ENCODE measurements at regions not wholly inside any gene's neighbourhood (a gene's known extent, or its start where the extent isn't known, plus 50 kb on each side); places are given as distances from the start of the nearest gene placed in this dataset.

- H3K9me3 ChIP-seq (ENCODE audit: control insufficient read depth in 1 of 2, low read length in 2 of 2), result no peaks in the 10 kb centered on the region
- intact Hi-C loops (cut with micrococcal nuclease), result no loop called here
- Mint-ChIP-seq H3K27me3 (peaks cover 0 to 3% of the 10 kb centered on the region in 2 donors), H3K27ac (no peak overlapping the region), H3K9me3 (no peaks in the 10 kb centered on the region), H3K4me1 (no peaks in the 10 kb centered on the region), H3K36me3 (no peaks in the 10 kb centered on the region), H3K4me3 (no peak overlapping the region)
- DNase-seq, result no peak
- H3K4me1 ChIP-seq (ENCODE audit: insufficient read depth, low read length), result no peaks in the 10 kb centered on the region
- ChIA-PET CTCF (ENCODE audit: partially characterized antibody) (no interaction called here), POLR2A (ENCODE audit: partially characterized antibody) (no interaction called here)
- no peaks in the 10 kb centered on the region for H3K36me3 ChIP-seq (ENCODE audit: insufficient read depth, low read length)
- no peak overlapping the region for H3K4me3 ChIP-seq (ENCODE audit: low read length in 2 of 2)
- H3K27ac ChIP-seq (ENCODE audit: low read depth, low read length), result no peak overlapping the region
- H3K27me3 ChIP-seq (ENCODE audit: insufficient read depth, low read length), result no peaks in the 10 kb centered on the region
Measured at GRCh38 chr6:128672023-128672422, 151.6 kb upstream of the PTPRK start.

GRCh38 chr6:128667339-128667858 lies 147.0 kb upstream of the PTPRK start:
- no peak overlapping the region for H3K27ac Mint-ChIP-seq
- no peaks in the 10 kb centered on the region for H3K4me1 Mint-ChIP-seq
- no peaks in the 10 kb centered on the region for H3K9me3 Mint-ChIP-seq

DNA sequence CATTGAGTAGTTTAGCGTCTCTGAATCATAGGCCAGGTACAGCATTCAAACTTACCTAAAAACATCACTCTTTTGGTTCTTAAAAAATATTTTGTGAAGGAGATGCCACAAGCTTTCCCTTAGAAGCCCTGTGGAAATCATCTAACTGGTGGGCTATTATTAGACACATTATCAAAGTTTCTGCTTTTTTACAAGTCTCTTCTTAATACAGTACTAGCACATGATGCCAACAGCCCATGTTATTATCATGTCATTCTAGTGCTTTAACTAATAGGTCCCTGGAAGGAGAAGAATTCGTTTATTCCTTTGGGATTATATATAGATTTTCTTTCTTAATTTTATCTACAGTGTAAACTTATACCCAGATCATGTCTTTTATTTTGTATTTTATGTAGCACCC lies 146.0 kb upstream of the PTPRK start:
- Histone ChIP-seq H3K9me3 (ENCODE audit: control insufficient read depth in 1 of 2, low read length in 2 of 2) (no peaks in the 10 kb centered on the region), H3K27ac (ENCODE audit: low read depth, low read length) (no peak overlapping the region), H3K27me3 (ENCODE audit: insufficient read depth, low read length) (no peaks in the 10 kb centered on the region), H3K4me3 (ENCODE audit: low read length in 2 of 2) (no peak overlapping the region), H3K36me3 (ENCODE audit: insufficient read depth, low read length) (no peaks in the 10 kb centered on the region), H3K4me1 (ENCODE audit: insufficient read depth, low read length) (no peaks in the 10 kb centered on the region)
- peaks cover 2 to 3% of the 10 kb centered on the region in 2 donors for H3K27me3 Mint-ChIP-seq
- intact Hi-C loops (cut with micrococcal nuclease), result no loop called here
- H3K27ac Mint-ChIP-seq, result no peak overlapping the region
- H3K9me3 Mint-ChIP-seq, result peaks cover 0 to under 1% (median 0%) of the 10 kb centered on the region in 8 donors
- ChIA-PET CTCF (ENCODE audit: partially characterized antibody) (no interaction called here), POLR2A (ENCODE audit: partially characterized antibody) (no interaction called here)
- no peaks in the 10 kb centered on the region for H3K36me3 Mint-ChIP-seq
- no peak overlapping the region for H3K4me3 Mint-ChIP-seq
- H3K4me1 Mint-ChIP-seq, result no peaks in the 10 kb centered on the region
- no peak for DNase-seq

More at GRCh38 chr6:128667339-128667858, 147.0 kb upstream of the PTPRK start:
- Histone ChIP-seq H3K9me3 (ENCODE audit: control insufficient read depth in 1 of 2, low read length in 2 of 2) (no peaks in the 10 kb centered on the region), H3K4me3 (ENCODE audit: low read length in 2 of 2) (no peak overlapping the region), H3K27me3 (ENCODE audit: insufficient read depth, low read length) (no peaks in the 10 kb centered on the region), H3K27ac (ENCODE audit: low read depth, low read length) (no peak overlapping the region), H3K4me1 (ENCODE audit: insufficient read depth, low read length) (no peaks in the 10 kb centered on the region), H3K36me3 (ENCODE audit: insufficient read depth, low read length) (no peaks in the 10 kb centered on the region)
- POLR2A ChIA-PET (ENCODE audit: partially characterized antibody), result interaction anchor here (1.2 kb wide), 1 partner anchor 9 kb away, joined by 3 read pairs; no protein-coding TSS in a partner anchor
- intact Hi-C loops (cut with micrococcal nuclease), result no loop called here
- Mint-ChIP-seq H3K36me3 (no peaks in the 10 kb centered on the region), H3K4me3 (no peak overlapping the region), H3K27me3 (peaks cover 2 to 3% of the 10 kb centered on the region in 2 donors)
- DNase-seq, result no peak
- CTCF ChIA-PET (ENCODE audit: partially characterized antibody), result no interaction called here

GRCh38 chr6:128663238-128663637 lies 142.8 kb upstream of the PTPRK start:
- POLR2A ChIA-PET (ENCODE audit: partially characterized antibody), result no interaction called here
- peaks cover 0 to 2% (median 0%) of the 10 kb centered on the region in 4 donors for H3K4me1 Mint-ChIP-seq
- intact Hi-C loops (cut with micrococcal nuclease), result no loop called here
- CTCF ChIA-PET (ENCODE audit: partially characterized antibody), result interaction anchor here (0.7 kb wide), 1 partner anchor 65 kb away, joined by 4 read pairs; no protein-coding TSS in a partner anchor
- Histone ChIP-seq H3K4me3 (ENCODE audit: low read length in 2 of 2) (no peak overlapping the region), H3K27ac (ENCODE audit: low read depth, low read length) (no peak overlapping the region), H3K9me3 (ENCODE audit: control insufficient read depth in 1 of 2, low read length in 2 of 2) (no peaks in the 10 kb centered on the region), H3K27me3 (ENCODE audit: insufficient read depth, low read length) (no peaks in the 10 kb centered on the region), H3K36me3 (ENCODE audit: insufficient read depth, low read length) (no peaks in the 10 kb centered on the region), H3K4me1 (ENCODE audit: insufficient read depth, low read length) (no peaks in the 10 kb centered on the region)
- H3K4me3 Mint-ChIP-seq, result no peak overlapping the region
- no peak for DNase-seq
- H3K27ac Mint-ChIP-seq, result no peak overlapping the region
- H3K9me3 Mint-ChIP-seq, result peaks cover 0 to 2% (median 0%) of the 10 kb centered on the region in 8 donors
- H3K27me3 Mint-ChIP-seq, result peaks cover 0 to 4% of the 10 kb centered on the region in 2 donors
- H3K36me3 Mint-ChIP-seq, result no peaks in the 10 kb centered on the region

DNA sequence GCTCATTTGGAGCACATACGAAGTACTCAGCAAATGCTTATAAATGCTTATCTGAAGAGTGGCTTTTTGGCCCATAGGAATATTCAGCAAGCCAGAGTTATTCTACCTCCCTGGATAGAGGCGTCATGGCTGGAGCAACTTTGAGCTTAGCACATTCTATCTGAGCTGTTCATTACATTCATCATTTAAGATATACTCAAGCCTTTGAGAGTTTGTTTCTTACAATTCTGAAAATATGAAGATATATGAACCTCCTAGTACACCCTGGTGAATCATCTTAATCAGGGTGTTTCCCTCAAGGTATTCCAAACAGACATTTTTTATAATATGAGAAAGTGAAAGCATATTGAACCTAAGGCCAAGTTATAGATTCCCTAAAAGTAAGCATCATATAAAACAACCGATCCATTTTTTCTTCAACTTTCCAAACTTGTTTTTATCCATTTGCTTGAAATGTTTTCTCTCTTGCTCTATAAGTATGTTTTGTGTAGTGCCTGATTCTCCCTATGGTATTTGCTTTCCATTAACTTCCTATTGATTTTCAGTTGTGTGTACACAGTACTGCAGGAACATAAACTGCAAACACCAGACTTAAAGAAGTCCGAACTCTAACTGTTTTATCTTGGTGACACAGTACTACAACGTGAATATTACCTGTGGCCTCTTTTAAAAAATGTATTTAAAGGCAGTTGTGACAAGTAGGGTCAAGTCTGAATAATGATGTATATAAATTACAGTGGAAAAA lies 139.7 kb upstream of the PTPRK start:
- H3K36me3 ChIP-seq (ENCODE audit: insufficient read depth, low read length), result no peaks in the 10 kb centered on the region
- Mint-ChIP-seq H3K36me3 (no peaks in the 10 kb centered on the region), H3K4me1 (peaks cover 0 to 2% (median 0%) of the 10 kb centered on the region in 4 donors), H3K27me3 (peaks cover 0 to 2% of the 10 kb centered on the region in 2 donors), H3K27ac (no peak overlapping the region), H3K4me3 (no peak overlapping the region), H3K9me3 (peaks cover 0 to 2% (median 0%) of the 10 kb centered on the region in 8 donors)
- no peaks in the 10 kb centered on the region for H3K27me3 ChIP-seq (ENCODE audit: insufficient read depth, low read length)
- no peaks in the 10 kb centered on the region for H3K4me1 ChIP-seq (ENCODE audit: insufficient read depth, low read length)
- no peak for DNase-seq
- H3K4me3 ChIP-seq (ENCODE audit: low read length in 2 of 2), result no peak overlapping the region
- intact Hi-C loops (cut with micrococcal nuclease), result no loop called here
- ChIA-PET CTCF (ENCODE audit: partially characterized antibody) (no interaction called here), POLR2A (ENCODE audit: partially characterized antibody) (no interaction called here)
- no peaks in the 10 kb centered on the region for H3K9me3 ChIP-seq (ENCODE audit: control insufficient read depth in 1 of 2, low read length in 2 of 2)
- H3K27ac ChIP-seq (ENCODE audit: low read depth, low read length), result no peak overlapping the region

- DNase-seq, result no peak
- POLR2A ChIA-PET (ENCODE audit: partially characterized antibody), result no interaction called here
- H3K4me1 Mint-ChIP-seq, result peaks cover 0 to 2% (median 0%) of the 10 kb centered on the region in 4 donors
- Histone ChIP-seq H3K27ac (ENCODE audit: low read depth, low read length) (no peak overlapping the region), H3K4me1 (ENCODE audit: insufficient read depth, low read length) (no peaks in the 10 kb centered on the region), H3K4me3 (ENCODE audit: low read length in 2 of 2) (no peak overlapping the region), H3K27me3 (ENCODE audit: insufficient read depth, low read length) (no peaks in the 10 kb centered on the region), H3K36me3 (ENCODE audit: insufficient read depth, low read length) (no peaks in the 10 kb centered on the region), H3K9me3 (ENCODE audit: control insufficient read depth in 1 of 2, low read length in 2 of 2) (no peaks in the 10 kb centered on the region)
- H3K4me3 Mint-ChIP-seq, result no peak overlapping the region
- H3K27ac Mint-ChIP-seq, result no peak overlapping the region
- intact Hi-C loops (cut with micrococcal nuclease), result no loop called here
- peaks cover 0 to 2% of the 10 kb centered on the region in 2 donors for H3K27me3 Mint-ChIP-seq
- H3K36me3 Mint-ChIP-seq, result no peaks in the 10 kb centered on the region
- CTCF ChIA-PET (ENCODE audit: partially characterized antibody), result no interaction called here
- H3K9me3 Mint-ChIP-seq, result peaks cover 0 to 2% (median 0%) of the 10 kb centered on the region in 8 donors
Measured at GRCh38 chr6:128659276-128659675, 138.9 kb upstream of the PTPRK start.

DNA sequence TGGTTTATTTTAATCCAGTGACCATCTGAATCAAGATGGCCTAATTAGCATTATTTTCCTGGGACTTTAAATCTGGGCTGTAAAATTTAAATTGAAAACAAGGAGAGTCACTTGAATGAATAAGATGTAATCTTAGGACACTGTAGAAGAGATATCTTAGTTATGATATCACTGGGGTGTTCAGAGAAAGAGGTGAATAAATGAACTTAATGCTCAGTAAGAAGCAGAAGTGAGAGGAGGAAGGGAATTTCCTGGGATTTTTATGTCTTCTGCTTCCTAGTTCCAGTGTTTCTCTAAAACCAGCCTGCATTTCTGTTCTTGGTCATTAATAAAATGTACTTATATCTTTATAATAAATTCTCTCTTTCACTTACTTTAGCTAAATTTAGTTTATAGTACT lies 136.8 kb upstream of the PTPRK start:
- intact Hi-C loops (cut with micrococcal nuclease), result no loop called here
- no peaks in the 10 kb centered on the region for H3K36me3 ChIP-seq (ENCODE audit: insufficient read depth, low read length)
- no peak overlapping the region for H3K27ac Mint-ChIP-seq
- peaks cover 0 to 2% of the 10 kb centered on the region in 2 donors for H3K27me3 Mint-ChIP-seq
- H3K4me1 ChIP-seq (ENCODE audit: insufficient read depth, low read length), result no peaks in the 10 kb centered on the region
- no peaks in the 10 kb centered on the region for H3K27me3 ChIP-seq (ENCODE audit: insufficient read depth, low read length)
- H3K4me1 Mint-ChIP-seq, result peaks cover 0 to 2% (median 0%) of the 10 kb centered on the region in 4 donors
- peaks cover 0 to 2% (median 0%) of the 10 kb centered on the region in 8 donors for H3K9me3 Mint-ChIP-seq
- no peak overlapping the region for H3K4me3 Mint-ChIP-seq
- no peak for DNase-seq
- no peaks in the 10 kb centered on the region for H3K36me3 Mint-ChIP-seq
- no peak overlapping the region for H3K4me3 ChIP-seq (ENCODE audit: low read length in 2 of 2)
- H3K27ac ChIP-seq (ENCODE audit: low read depth, low read length), result no peak overlapping the region
- CTCF ChIA-PET (ENCODE audit: partially characterized antibody), result no interaction called here
- H3K9me3 ChIP-seq (ENCODE audit: control insufficient read depth in 1 of 2, low read length in 2 of 2), result no peaks in the 10 kb centered on the region
- POLR2A ChIA-PET (ENCODE audit: partially characterized antibody), result no interaction called here
